Endodermal cell (in vitro differentiated cells): ENCODE measurements at regions not wholly inside any gene's neighbourhood (a gene's known extent, or its start where the extent isn't known, plus 50 kb on each side); places are given as distances from the start of the nearest gene placed in this dataset.
A peak's percentile ranks its signal among the peaks of the same experiment; 100 is the strongest.

Experiments
- DNase-seq: peaks from one replicate; pipeline ENCODE4 v3.0.0-alpha.2; 2017
- H3K27ac ChIP-seq: 2 replicates; pipeline ENCODE4 v1.5.1; 2013; ENCODE audit warnings: mild to moderate bottlenecking, low read depth, low read length, moderate library complexity
- H3K27me3 ChIP-seq: 2 replicates; pipeline ENCODE4 v1.6.1; 2013; ENCODE audit warnings: mild to moderate bottlenecking, low read length, moderate library complexity; ENCODE audit not compliant: insufficient read depth, control insufficient read depth, poor library complexity, severe bottlenecking
- H3K36me3 ChIP-seq: 2 replicates; pipeline ENCODE4 v1.7.0; 2013; ENCODE audit warnings: mild to moderate bottlenecking, low read length, moderate library complexity; ENCODE audit not compliant: control insufficient read depth, insufficient read depth
- H3K4me1 ChIP-seq: one replicate; pipeline ENCODE4 v1.7.0; 2013; ENCODE audit warnings: low read length; ENCODE audit not compliant: control insufficient read depth, insufficient read depth
- H3K4me3 ChIP-seq: 2 replicates; pipeline ENCODE4 v1.5.1; 2013; ENCODE audit warnings: mild to moderate bottlenecking, low read length, moderate library complexity
- H3K9ac ChIP-seq: 2 replicates; pipeline ENCODE4 v1.6.1; 2013; ENCODE audit warnings: mild to moderate bottlenecking, low read length, moderate library complexity; ENCODE audit not compliant: poor library complexity, severe bottlenecking; ENCODE audit errors: extremely low read depth
- H3K9me3 ChIP-seq: 2 replicates; pipeline ENCODE4 v1.6.1; 2013; ENCODE audit warnings: mild to moderate bottlenecking, low read length, moderate library complexity; ENCODE audit not compliant: control insufficient read depth
- H3K27ac Mint-ChIP-seq: 2 replicates; pipeline ENCODE4 v1.8.0; 2020; ENCODE audit warnings: mixed read lengths
- H3K27me3 Mint-ChIP-seq: 2 replicates; pipeline ENCODE4 v1.8.0; 2021; ENCODE audit warnings: mild to moderate bottlenecking, mixed read lengths; ENCODE audit not compliant: insufficient read depth
- H3K36me3 Mint-ChIP-seq: 2 replicates; pipeline ENCODE4 v1.8.0; 2020; ENCODE audit warnings: low read depth, mixed read lengths
- H3K4me1 Mint-ChIP-seq: 2 replicates; pipeline ENCODE4 v1.8.0; 2020; ENCODE audit warnings: mixed read lengths
- H3K4me3 Mint-ChIP-seq: 2 replicates; pipeline ENCODE4 v1.8.0; 2020; ENCODE audit warnings: mild to moderate bottlenecking, moderate library complexity, mixed read lengths
- H3K9me3 Mint-ChIP-seq: 2 replicates; pipeline ENCODE4 v1.8.0; 2020; ENCODE audit warnings: mild to moderate bottlenecking, mixed read lengths
- CTCF ChIP-seq: fragments of 200-600 bp; sonication (generic); conservative IDR thresholded peaks from 2 replicates; pipeline ENCODE4 v1.5.0; 2021; ENCODE audit warnings: antibody characterized with exemption, mild to moderate bottlenecking
- WGBS, 2 experiments: methylation state at CpG; one replicate each; pipeline versions ENCODE4 v1.1.5 to v1.1.7; 2013; ENCODE audit warnings: missing lambda C conversion rate in 2 of 2, mixed read lengths in 1 of 2; ENCODE audit not compliant: insufficient coverage in 1 of 2, insufficient read length in 1 of 2; 5-methylcytosine and 5-hydroxymethylcytosine counted together

- no peak for DNase-seq
Observed at GRCh38 chr11:33514079-33514925, 186.3 kb downstream of the C11orf91 start.

GRCh38 chr11:33509632-33510031 lies 191.0 kb downstream of the C11orf91 start:
- TF ChIP-seq CTCF, result no peak
- no peaks in the 10 kb centered on the region for H3K36me3 Mint-ChIP-seq
- 85 to 90% methylated on average over 2 to 3 of the region's 3 CpGs for WGBS, 2 experiments
- Histone ChIP-seq H3K27me3 (no peaks in the 10 kb centered on the region), H3K4me1 (no peaks in the 10 kb centered on the region), H3K27ac (no peak overlapping the region), H3K9ac (no peak overlapping the region), H3K36me3 (no peaks in the 10 kb centered on the region), H3K9me3 (no peaks in the 10 kb centered on the region), H3K4me3 (no peak overlapping the region)
- H3K9me3 Mint-ChIP-seq, result no peaks in the 10 kb centered on the region
- H3K27ac Mint-ChIP-seq, result no peak overlapping the region
- no peak overlapping the region for H3K4me3 Mint-ChIP-seq
- DNase-seq, result no peak
- peaks cover 2% of the 10 kb centered on the region for H3K27me3 Mint-ChIP-seq
- no peaks in the 10 kb centered on the region for H3K4me1 Mint-ChIP-seq

More at GRCh38 chr11:33514079-33514925, 186.3 kb downstream of the C11orf91 start:
- Mint-ChIP-seq H3K4me1 (no peaks in the 10 kb centered on the region), H3K27me3 (peaks cover 2% of the 10 kb centered on the region), H3K9me3 (no peaks in the 10 kb centered on the region), H3K36me3 (no peaks in the 10 kb centered on the region), H3K4me3 (no peak overlapping the region), H3K27ac (no peak overlapping the region)
- no peak overlapping the region for H3K9ac ChIP-seq
- no peaks in the 10 kb centered on the region for H3K36me3 ChIP-seq
- no peaks in the 10 kb centered on the region for H3K9me3 ChIP-seq
- H3K27me3 ChIP-seq, result no peaks in the 10 kb centered on the region
- H3K4me1 ChIP-seq, result no peaks in the 10 kb centered on the region
- no peak overlapping the region for H3K4me3 ChIP-seq
- H3K27ac ChIP-seq, result no peak overlapping the region
- TF ChIP-seq CTCF, result no peak
- 90 to 94% methylated on average over 6 of the region's 6 CpGs for WGBS, 2 experiments

GRCh38 chr11:33507967-33508366 lies 192.7 kb downstream of the C11orf91 start:
- no peaks in the 10 kb centered on the region for H3K4me1 Mint-ChIP-seq
- no peak overlapping the region for H3K4me3 Mint-ChIP-seq
- Histone ChIP-seq H3K9me3 (no peaks in the 10 kb centered on the region), H3K4me3 (no peak overlapping the region), H3K27ac (no peak overlapping the region), H3K4me1 (no peaks in the 10 kb centered on the region), H3K36me3 (no peaks in the 10 kb centered on the region), H3K9ac (no peak overlapping the region), H3K27me3 (no peaks in the 10 kb centered on the region)
- no peak for TF ChIP-seq CTCF
- no peaks in the 10 kb centered on the region for H3K9me3 Mint-ChIP-seq
- no peak overlapping the region for H3K27ac Mint-ChIP-seq
- 77% methylated on average over 3 of the region's 3 CpGs; no CpG with 5 or more reads in 1 of the 2 experiments for WGBS, 2 experiments
- H3K27me3 Mint-ChIP-seq, result peaks cover 4% of the 10 kb centered on the region
- peak; percentile 50 for DNase-seq
- no peaks in the 10 kb centered on the region for H3K36me3 Mint-ChIP-seq
